Naive thymus-derived CD8-positive, alpha-beta T cell (primary cell): ENCODE measurements at regions not wholly inside any gene's neighbourhood (a gene's known extent, or its start where the extent isn't known, plus 50 kb on each side); places are given as distances from the start of the nearest gene placed in this dataset.
"Not testable (repeated sequence)": the region's sequence is repeated elsewhere in the genome, so short reads cannot be mapped to it uniquely, and the experiment has no call there.

Experiments
- ATAC-seq, 2 donors: fragments of 150-1000 bp; cut with Tn5 transposase in 1 of 2; sonication (Bioruptor Pico), chemical (Tn5 transposase) in 1 of 2; 1 replicate in 1 of 2; 2 replicates in 1 of 2; pipeline ENCODE4 v1.10.0; 2021; ENCODE audit warnings: mild to moderate bottlenecking in 2 of 2, moderate library complexity in 2 of 2
- POLR2A ChIA-PET: fragments of 350-600 bp; sonication (Branson Sonifier 250); formaldehyde crosslinking; loops from one replicate; lab custom pipeline; 2021; ENCODE audit warnings: antibody characterized with exemption; lab: Charles Lee
- DNase-seq, 10 donors: peaks; one replicate each; pipeline versions ENCODE4 v3.0.0 to v3.0.0-alpha.2; 2020 to 2022
- H3K27ac Mint-ChIP-seq, 10 donors: one replicate each; pipeline ENCODE4 v1.8.0; 2020 to 2022; ENCODE audit warnings: mild to moderate bottlenecking in 10 of 10, mixed read lengths in 10 of 10, moderate library complexity in 4 of 10, inconsistent platforms in 1 of 10
- H3K27me3 Mint-ChIP-seq, 5 donors: one replicate each; pipeline ENCODE4 v1.8.0; 2021 to 2022; ENCODE audit warnings: mixed read lengths in 5 of 5
- H3K36me3 Mint-ChIP-seq, 3 donors: one replicate each; pipeline ENCODE4 v1.8.0; 2020 to 2022; ENCODE audit warnings: mixed read lengths in 3 of 3, mild to moderate bottlenecking in 2 of 3, inconsistent platforms in 1 of 3
- H3K4me1 Mint-ChIP-seq, 4 donors: one replicate each; pipeline ENCODE4 v1.8.0; 2021 to 2022; ENCODE audit warnings: mixed read lengths in 4 of 4
- H3K4me3 Mint-ChIP-seq, 10 donors: one replicate each; pipeline ENCODE4 v1.8.0; 2020 to 2022; ENCODE audit warnings: mild to moderate bottlenecking in 10 of 10, mixed read lengths in 10 of 10, moderate library complexity in 6 of 10, inconsistent platforms in 1 of 10
- H3K9me3 Mint-ChIP-seq, 9 donors: one replicate each; pipeline ENCODE4 v1.8.0; 2020 to 2022; ENCODE audit warnings: mixed read lengths in 9 of 9, mild to moderate bottlenecking in 3 of 9, inconsistent platforms in 1 of 9, moderate library complexity in 1 of 9

DNA sequence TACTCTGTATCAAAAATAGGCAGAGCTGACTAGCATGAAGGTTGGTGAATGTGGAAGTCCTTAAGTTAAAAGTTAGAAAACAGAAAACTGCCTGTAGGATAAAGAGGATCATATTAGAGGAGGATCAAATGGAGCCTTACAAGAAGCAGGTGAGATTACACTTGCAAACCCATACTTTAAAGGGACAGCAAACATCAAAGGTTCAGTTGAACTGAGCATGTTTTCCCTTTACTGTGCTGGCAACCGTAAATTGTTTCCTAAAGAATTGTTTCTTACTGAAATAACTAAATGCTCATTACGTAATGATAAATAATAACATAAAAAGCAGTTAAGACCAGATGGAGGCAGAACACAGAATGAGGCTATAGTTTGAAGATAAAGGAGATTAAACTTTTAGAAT is 465.3 kb upstream of the FTMT start:
- no peak overlapping the region for H3K4me3 Mint-ChIP-seq
- DNase-seq = no peak
- no peak overlapping the region for H3K27ac Mint-ChIP-seq
- peaks cover 0 to 4% (median 0%) of the 10 kb centered on the region in 9 donors for H3K9me3 Mint-ChIP-seq
- POLR2A ChIA-PET = no interaction called here
- H3K27me3 Mint-ChIP-seq = no peaks in the 10 kb centered on the region
- no peaks in the 10 kb centered on the region for H3K4me1 Mint-ChIP-seq
- no peak for ATAC-seq
- H3K36me3 Mint-ChIP-seq = no peaks in the 10 kb centered on the region

DNA sequence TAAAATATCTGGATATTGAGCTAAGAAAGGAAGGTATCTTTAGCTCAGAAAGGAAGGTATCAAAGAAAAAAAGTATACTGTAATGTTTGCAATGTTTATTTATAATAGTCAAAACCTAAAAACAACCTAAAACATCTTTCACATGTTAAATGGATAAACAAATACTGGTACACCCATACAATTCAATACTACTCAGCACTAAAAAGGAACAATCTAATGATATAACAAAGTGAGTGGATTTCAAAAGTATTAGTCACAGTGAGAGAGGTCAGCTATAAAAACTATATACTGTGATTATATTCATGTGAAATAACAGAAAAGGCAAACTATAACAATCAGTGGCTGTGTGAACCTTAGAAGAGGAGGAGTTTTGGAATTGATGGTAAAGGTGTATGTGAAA is 455.0 kb upstream of the FTMT start:
- DNase-seq = no peak
- H3K36me3 Mint-ChIP-seq = no peaks in the 10 kb centered on the region
- no peak overlapping the region for H3K27ac Mint-ChIP-seq
- no peak overlapping the region for H3K4me3 Mint-ChIP-seq
- no peak for ATAC-seq
- H3K27me3 Mint-ChIP-seq = no peaks in the 10 kb centered on the region
- H3K4me1 Mint-ChIP-seq = no peaks in the 10 kb centered on the region
- POLR2A ChIA-PET = no interaction called here
- H3K9me3 Mint-ChIP-seq = peaks cover 0 to 11% (median 2%) of the 10 kb centered on the region in 9 donors

DNA sequence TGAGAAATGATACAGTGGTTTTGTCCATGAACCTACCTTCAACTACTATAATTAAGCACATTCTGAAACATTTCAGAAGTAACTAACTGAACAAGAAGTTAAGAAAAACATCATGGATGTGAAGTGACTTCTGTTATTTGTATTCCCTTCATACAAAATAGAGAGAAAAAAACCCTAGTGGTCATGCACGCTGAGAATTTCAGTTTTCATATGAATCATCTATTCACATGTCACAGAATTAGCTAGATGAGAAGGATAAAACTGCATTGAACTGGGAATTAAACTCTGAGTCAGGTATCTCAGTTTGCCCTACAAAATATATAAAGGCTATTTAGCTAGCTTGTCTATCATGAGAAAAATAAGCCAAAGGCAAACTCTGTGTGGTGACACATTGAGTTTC is 451.8 kb upstream of the FTMT start:
- ATAC-seq (no peak), DNase-seq (no peak)
- no peaks in the 10 kb centered on the region for H3K27me3 Mint-ChIP-seq
- H3K36me3 Mint-ChIP-seq = no peaks in the 10 kb centered on the region
- H3K4me3 Mint-ChIP-seq = no peak overlapping the region
- POLR2A ChIA-PET = no interaction called here
- H3K9me3 Mint-ChIP-seq = peaks cover 0 to 16% (median 3%) of the 10 kb centered on the region in 9 donors
- no peak overlapping the region for H3K27ac Mint-ChIP-seq
- H3K4me1 Mint-ChIP-seq = no peaks in the 10 kb centered on the region

DNA sequence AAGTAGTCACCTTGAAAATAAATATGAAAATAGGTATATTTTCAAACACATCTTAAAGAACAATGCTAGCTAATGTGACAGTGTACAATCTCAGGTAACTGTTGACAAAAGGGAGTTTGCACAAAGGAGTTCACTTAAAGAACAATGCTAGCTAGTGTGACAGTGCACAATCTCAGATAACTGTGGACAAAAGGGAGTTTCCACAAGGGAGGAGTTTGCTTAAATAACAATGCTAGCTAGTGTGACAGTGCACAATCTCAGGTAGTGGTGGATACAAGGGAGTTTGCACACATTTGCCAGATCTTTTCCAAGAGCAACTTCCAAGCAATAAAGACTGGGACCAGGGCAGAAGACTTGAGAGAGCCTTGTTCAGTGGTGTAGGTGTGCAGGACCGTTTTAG is 442.9 kb upstream of the FTMT start:
- POLR2A ChIA-PET = no interaction called here
- no peak overlapping the region for H3K27ac Mint-ChIP-seq
- DNase-seq = no peak
- no peaks in the 10 kb centered on the region for H3K27me3 Mint-ChIP-seq
- no peaks in the 10 kb centered on the region for H3K4me1 Mint-ChIP-seq
- H3K9me3 Mint-ChIP-seq = peaks cover 0 to 12% (median 5%) of the 10 kb centered on the region in 9 donors
- ATAC-seq = no peak
- H3K36me3 Mint-ChIP-seq = no peaks in the 10 kb centered on the region
- H3K4me3 Mint-ChIP-seq = no peak overlapping the region

DNA sequence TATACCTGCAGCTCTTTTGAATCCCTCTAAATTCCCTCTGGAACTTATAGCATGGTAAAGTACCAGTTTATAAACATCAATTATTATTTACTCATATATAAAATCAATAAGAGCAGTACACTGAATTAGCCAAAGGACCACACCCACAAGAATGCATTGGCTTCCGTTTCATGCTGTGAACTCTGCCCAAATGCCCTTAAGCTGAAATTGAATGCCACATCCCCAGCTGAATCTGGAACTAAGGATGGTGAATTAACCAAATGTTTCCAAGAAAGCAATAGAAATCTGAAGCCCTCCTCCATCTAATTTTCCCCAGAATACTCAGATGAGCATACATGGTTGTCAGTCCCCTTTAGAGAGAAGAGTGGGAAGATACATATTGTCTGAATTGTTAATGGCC is 436.4 kb upstream of the FTMT start:
- no peak for DNase-seq
- H3K4me1 Mint-ChIP-seq = no peaks in the 10 kb centered on the region
- POLR2A ChIA-PET = no interaction called here
- H3K27me3 Mint-ChIP-seq = no peaks in the 10 kb centered on the region
- H3K4me3 Mint-ChIP-seq = no peak overlapping the region
- no peak overlapping the region for H3K27ac Mint-ChIP-seq
- ATAC-seq = no peak
- H3K36me3 Mint-ChIP-seq = no peaks in the 10 kb centered on the region
- peaks cover 0 to 22% (median 5%) of the 10 kb centered on the region in 9 donors for H3K9me3 Mint-ChIP-seq

DNA sequence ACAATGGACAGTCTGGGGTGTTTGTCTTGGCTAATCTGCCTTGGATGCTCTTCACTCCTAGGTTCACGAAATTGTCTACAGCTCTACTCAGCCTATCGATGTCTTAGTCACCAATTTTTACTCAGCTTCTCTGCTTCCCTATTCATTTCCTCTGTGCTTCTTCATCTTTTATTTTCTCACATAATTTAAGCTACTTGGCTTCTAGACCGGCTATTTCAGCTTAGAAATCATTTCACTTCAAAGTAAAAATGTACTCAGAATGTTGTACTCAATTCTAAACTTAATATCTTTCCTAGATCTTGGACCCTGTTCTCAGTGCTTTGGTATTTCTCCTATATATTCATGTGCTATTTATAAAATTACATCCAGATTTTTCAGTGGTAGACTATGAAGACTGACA is 430.0 kb upstream of the FTMT start:
- Mint-ChIP-seq H3K36me3 (no peaks in the 10 kb centered on the region), H3K4me3 (no peak overlapping the region), H3K27me3 (no peaks in the 10 kb centered on the region), H3K4me1 (no peaks in the 10 kb centered on the region), H3K27ac (no peak overlapping the region), H3K9me3 (peaks cover 0 to 19% (median 5%) of the 10 kb centered on the region in 9 donors)
- ATAC-seq (no peak), DNase-seq (no peak)
- POLR2A ChIA-PET = no interaction called here

DNA sequence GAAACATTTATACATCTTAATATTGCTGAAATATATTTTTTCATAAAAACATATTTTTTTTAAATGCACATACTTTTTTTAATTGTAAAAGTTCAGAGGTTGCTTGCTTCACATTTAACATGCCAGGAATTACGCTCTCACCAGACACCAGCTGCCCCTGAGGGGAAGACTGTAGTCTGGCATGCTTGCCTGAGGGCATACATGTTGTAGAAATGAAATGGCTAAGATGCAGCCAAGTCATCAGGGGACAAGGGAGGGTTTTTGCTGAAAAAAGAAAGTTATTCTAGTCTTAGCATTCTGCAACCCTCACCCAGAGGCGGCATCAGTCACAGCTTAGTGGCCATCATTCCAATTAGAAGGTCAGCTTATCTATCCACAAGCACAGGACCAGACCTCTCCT is 426.7 kb upstream of the FTMT start:
- no peaks in the 10 kb centered on the region for H3K36me3 Mint-ChIP-seq
- H3K27ac Mint-ChIP-seq = no peak overlapping the region
- no peaks in the 10 kb centered on the region for H3K4me1 Mint-ChIP-seq
- ATAC-seq = no peak
- no peak for DNase-seq
- H3K27me3 Mint-ChIP-seq = no peaks in the 10 kb centered on the region
- POLR2A ChIA-PET = no interaction called here
- H3K9me3 Mint-ChIP-seq = peaks cover 0 to 20% (median 7%) of the 10 kb centered on the region in 9 donors
- no peak overlapping the region for H3K4me3 Mint-ChIP-seq

DNA sequence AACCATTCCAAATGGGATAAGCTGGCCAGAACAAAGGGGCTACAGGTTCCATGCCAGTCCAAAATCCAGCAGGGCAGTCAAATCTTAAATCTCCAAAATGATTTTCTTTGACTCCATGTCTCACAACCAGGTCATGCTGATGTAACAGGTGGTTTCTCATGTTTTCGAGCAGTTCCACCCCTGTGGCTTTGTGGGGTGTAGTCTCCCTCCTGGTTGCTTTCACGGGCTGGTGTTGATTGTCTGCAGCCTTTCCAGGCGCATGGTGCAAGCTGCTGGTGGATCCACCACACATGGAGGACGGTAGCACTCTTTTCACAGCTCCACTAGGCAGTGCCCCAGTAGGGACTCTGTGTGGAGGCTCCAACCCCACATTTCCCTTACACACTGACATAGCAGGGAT is 425.5 kb upstream of the FTMT start:
- Mint-ChIP-seq H3K36me3 (no peaks in the 10 kb centered on the region), H3K27ac (no peak overlapping the region), H3K27me3 (no peaks in the 10 kb centered on the region), H3K9me3 (peaks cover 0 to 24% (median 5%) of the 10 kb centered on the region in 9 donors), H3K4me3 (no peak overlapping the region), H3K4me1 (no peaks in the 10 kb centered on the region)
- DNase-seq = no peak
- ATAC-seq = no peak
- POLR2A ChIA-PET = no interaction called here

DNA sequence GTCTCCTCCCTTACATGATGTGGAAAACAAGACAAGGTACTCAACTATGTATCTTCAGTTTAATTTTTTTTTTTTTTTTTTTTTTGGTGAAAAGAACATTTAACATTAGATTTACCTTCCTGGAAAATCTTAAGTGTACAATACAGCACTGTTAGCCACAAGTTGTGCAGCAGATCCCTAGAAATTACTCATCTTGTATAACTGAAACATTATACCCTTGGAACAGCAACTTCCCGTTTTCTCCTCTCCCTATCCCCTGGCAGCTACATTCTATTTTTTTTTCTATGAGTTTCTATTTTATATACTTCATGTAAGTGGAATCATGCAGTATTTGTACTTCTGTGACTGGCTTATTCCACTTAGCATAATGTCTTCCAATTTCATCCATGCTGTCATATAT is 421.9 kb upstream of the FTMT start:
- H3K36me3 Mint-ChIP-seq = no peaks in the 10 kb centered on the region
- no peak overlapping the region for H3K27ac Mint-ChIP-seq
- no peaks in the 10 kb centered on the region for H3K27me3 Mint-ChIP-seq
- DNase-seq = no peak
- H3K9me3 Mint-ChIP-seq = peaks cover 0 to 26% (median 0%) of the 10 kb centered on the region in 9 donors
- POLR2A ChIA-PET = no interaction called here
- H3K4me1 Mint-ChIP-seq = no peaks in the 10 kb centered on the region
- ATAC-seq = no peak
- H3K4me3 Mint-ChIP-seq = no peak overlapping the region

DNA sequence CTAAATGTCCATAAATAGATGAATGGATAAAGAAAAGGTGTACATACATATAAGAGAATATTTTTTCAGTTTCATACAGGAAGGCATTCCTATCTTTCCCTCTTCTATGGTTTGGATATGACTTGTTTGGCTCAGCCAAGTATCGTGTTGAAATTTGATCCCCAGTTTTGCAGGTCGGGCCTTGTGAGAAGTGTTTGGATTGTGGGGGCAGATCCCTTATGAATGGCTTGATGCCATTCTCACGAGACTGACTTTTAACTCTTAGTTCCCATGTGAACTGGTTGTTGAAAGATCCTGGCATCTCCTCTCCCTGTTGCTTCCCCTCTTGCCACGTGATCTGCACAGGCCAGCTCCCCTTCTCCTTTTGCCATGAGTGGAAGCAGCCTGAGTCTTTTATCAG is 421.1 kb upstream of the FTMT start:
- no peak for ATAC-seq
- DNase-seq = no peak
- H3K9me3 Mint-ChIP-seq = peaks cover 0 to 26% (median 0%) of the 10 kb centered on the region in 9 donors
- no peaks in the 10 kb centered on the region for H3K27me3 Mint-ChIP-seq
- H3K27ac Mint-ChIP-seq = no peak overlapping the region
- H3K4me3 Mint-ChIP-seq = no peak overlapping the region
- H3K36me3 Mint-ChIP-seq = no peaks in the 10 kb centered on the region
- no peaks in the 10 kb centered on the region for H3K4me1 Mint-ChIP-seq
- POLR2A ChIA-PET = no interaction called here

DNA sequence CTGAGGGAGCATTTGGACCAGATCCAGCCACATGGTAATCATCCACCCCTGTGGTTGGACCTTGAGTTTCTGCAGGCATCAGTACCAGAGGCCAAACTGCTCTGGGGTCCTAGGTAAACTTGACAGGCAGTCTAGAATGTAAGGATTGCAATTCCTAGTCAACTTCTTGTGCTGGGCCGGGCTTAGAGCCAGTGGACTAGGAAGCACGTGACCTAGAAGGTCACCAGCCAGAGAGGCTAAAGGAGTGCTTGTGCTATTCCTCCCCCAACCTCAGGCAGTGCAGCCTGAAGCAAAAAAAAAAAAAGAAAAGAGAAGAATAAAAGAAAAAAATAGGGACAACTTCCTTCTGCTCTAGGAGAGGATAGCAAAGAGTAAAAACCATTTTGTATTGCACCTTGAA is 406.2 kb upstream of the FTMT start:
- POLR2A ChIA-PET = no interaction called here
- H3K27ac Mint-ChIP-seq = no peak overlapping the region
- H3K27me3 Mint-ChIP-seq = no peaks in the 10 kb centered on the region
- H3K9me3 Mint-ChIP-seq = peaks cover 0 to 38% (median 6%) of the 10 kb centered on the region in 9 donors
- ATAC-seq (no peak), DNase-seq (no peak)
- H3K4me1 Mint-ChIP-seq = peaks cover 0 to 2% (median 0%) of the 10 kb centered on the region in 4 donors
- H3K36me3 Mint-ChIP-seq = no peaks in the 10 kb centered on the region
- no peak overlapping the region for H3K4me3 Mint-ChIP-seq

DNA sequence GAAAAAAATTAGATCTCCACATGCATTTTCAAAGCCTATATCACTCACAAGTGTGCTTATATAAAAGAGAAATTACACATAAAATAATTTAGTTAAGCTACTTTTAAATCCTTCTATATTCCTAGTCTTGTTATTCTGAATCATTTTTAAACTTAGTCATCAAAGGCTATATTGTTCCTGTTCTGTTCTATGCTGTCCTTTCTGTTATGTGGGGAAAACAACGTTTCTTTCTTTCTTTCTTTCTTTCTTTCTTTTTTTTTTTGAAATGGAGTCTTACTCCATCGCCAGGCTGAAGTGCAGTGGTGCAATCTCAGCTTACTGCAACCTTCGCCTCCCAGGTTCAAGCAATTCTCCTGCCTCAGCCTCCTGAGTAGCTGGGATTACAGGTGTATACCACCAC is 389.2 kb upstream of the FTMT start:
- Mint-ChIP-seq H3K36me3 (no peaks in the 10 kb centered on the region), H3K27me3 (no peaks in the 10 kb centered on the region), H3K4me3 (no peak overlapping the region), H3K27ac (no peak overlapping the region), H3K9me3 (peaks cover 0 to 10% (median 2%) of the 10 kb centered on the region in 9 donors), H3K4me1 (no peaks in the 10 kb centered on the region)
- no peak for ATAC-seq
- DNase-seq = no peak
- POLR2A ChIA-PET = no interaction called here

DNA sequence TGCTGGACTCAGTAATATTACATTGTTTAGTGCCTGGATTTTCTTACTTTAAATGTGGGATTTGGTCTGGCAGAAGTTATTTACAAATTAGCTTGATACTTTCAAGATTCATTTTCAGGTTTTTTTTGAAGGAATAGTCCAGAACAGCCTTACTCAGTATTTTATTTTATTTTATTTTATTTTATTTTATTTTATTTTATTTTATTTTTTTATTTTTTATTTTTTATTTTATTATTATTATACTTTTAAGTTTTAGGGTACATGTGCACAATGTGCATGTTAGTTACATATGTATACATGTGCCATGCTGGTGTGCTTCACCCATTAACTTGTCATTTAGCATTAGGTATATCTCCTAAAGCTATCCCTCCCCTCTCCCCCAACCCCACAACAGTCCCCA is 380.5 kb upstream of the FTMT start:
- H3K4me3 Mint-ChIP-seq, H3K36me3 Mint-ChIP-seq, H3K4me1 Mint-ChIP-seq, H3K27ac Mint-ChIP-seq, H3K9me3 Mint-ChIP-seq, POLR2A ChIA-PET, DNase-seq, ATAC-seq, H3K27me3 Mint-ChIP-seq: not testable (repeated sequence)

DNA sequence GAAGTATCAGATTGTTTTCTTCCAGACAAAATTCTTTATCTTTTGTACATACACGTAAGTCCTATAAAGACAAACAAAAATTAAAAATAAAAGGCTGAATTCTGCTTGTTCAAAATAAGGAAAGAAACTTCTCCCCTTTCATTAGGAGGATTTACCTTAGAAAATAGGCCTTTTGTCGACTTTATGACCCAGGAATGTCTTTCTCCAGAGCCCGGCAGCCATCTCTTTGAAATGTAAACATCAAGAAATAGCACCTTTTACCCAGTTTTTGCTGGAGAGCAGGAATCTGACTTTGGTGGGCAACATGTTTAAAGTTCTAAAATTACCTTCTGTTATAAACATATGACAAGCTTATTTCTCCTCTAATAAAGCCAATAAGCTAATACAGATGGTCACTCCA is 373.0 kb upstream of the FTMT start:
- Mint-ChIP-seq H3K27me3 (no peaks in the 10 kb centered on the region), H3K36me3 (no peaks in the 10 kb centered on the region), H3K4me1 (no peaks in the 10 kb centered on the region), H3K9me3 (peaks cover 0 to 7% (median 0%) of the 10 kb centered on the region in 9 donors), H3K27ac (no peak overlapping the region), H3K4me3 (no peak overlapping the region)
- POLR2A ChIA-PET = no interaction called here
- ATAC-seq = no peak
- no peak for DNase-seq
